ENCODE measurements at regions not wholly inside any gene's neighbourhood (a gene's known extent, or its start where the extent isn't known, plus 50 kb on each side); places are given as distances from the start of the nearest gene placed in this dataset.

DNA sequence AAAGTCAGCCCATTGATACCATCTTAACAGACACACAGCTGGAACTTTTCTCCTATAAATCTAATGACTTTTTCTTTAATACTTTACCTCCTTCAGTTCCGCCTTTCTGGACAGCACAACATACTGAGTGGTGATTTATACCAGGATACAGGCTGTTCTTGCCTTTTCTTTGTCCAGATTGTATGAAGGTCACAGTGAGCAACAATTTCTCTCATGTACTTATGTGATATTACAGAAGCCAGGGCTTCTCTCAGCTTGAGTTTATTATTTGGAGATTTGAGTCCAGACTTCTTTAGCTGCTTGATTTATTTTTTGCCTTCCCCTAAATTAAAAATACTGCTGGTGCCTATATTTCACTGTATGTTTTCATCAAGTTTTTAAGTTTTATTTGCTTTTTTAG, 976.0 kb downstream of the ROBO2 start:
- TF ChIP-seq POLR2A (IDR thresholded peaks at IDR 0.05) (no peak), EP300 (IDR thresholded peaks at IDR 0.05) (no peak)
- TF ChIP-seq, protein P1, sequence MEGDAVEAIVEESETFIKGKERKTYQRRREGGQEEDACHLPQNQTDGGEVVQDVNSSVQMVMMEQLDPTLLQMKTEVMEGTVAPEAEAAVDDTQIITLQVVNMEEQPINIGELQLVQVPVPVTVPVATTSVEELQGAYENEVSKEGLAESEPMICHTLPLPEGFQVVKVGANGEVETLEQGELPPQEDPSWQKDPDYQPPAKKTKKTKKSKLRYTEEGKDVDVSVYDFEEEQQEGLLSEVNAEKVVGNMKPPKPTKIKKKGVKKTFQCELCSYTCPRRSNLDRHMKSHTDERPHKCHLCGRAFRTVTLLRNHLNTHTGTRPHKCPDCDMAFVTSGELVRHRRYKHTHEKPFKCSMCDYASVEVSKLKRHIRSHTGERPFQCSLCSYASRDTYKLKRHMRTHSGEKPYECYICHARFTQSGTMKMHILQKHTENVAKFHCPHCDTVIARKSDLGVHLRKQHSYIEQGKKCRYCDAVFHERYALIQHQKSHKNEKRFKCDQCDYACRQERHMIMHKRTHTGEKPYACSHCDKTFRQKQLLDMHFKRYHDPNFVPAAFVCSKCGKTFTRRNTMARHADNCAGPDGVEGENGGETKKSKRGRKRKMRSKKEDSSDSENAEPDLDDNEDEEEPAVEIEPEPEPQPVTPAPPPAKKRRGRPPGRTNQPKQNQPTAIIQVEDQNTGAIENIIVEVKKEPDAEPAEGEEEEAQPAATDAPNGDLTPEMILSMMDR (IDR thresholded peaks at IDR 0.05), result no peak
- 5 to 10% (median 9%) methylated on average over 1 of the region's 1 CpG for WGBS, 3 donors
- H3K36me3 ChIP-seq, result no peaks in the 10 kb centered on the region
- no peaks in the 10 kb centered on the region for H3K27me3 ChIP-seq
- intact Hi-C loops (cut with DNase I), result no loop called here
- no peaks in the 10 kb centered on the region for H3K4me1 ChIP-seq (ENCODE audit: insufficient read depth)
- no peak overlapping the region for H3K27ac ChIP-seq
- H3K4me3 ChIP-seq, result no peak overlapping the region
- no peaks in the 10 kb centered on the region for H3K9me3 ChIP-seq
- DNase-seq, result no peak

DNA sequence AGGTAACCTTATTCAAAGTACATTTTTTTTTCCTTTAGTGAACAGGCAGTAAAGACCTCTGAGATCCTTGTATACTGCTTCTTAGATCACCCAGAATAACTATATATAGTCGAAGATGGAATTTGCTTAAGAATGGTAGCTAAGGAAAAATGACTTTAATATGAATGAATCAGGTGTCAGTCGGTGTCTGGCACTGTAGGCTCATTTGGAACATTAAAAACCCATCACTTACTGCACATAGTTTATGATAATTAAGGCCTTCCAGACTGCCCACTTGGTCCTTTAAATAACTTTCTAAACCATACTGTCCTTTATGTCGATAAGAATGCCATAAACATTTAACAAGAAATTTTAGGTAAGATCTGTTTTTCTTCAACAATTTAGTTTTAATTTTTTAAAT, 981.8 kb downstream of the ROBO2 start:
- no peaks in the 10 kb centered on the region for H3K27me3 ChIP-seq
- H3K9me3 ChIP-seq, result no peaks in the 10 kb centered on the region
- no peak for DNase-seq
- 79 to 88% (median 85%) methylated on average over 3 of the region's 3 CpGs for WGBS, 3 donors
- H3K4me3 ChIP-seq, result no peak overlapping the region
- no peak overlapping the region for H3K27ac ChIP-seq
- no peaks in the 10 kb centered on the region for H3K4me1 ChIP-seq (ENCODE audit: insufficient read depth)
- no peaks in the 10 kb centered on the region for H3K36me3 ChIP-seq
- intact Hi-C loops (cut with DNase I), result no loop called here
- no peak for TF ChIP-seq EP300 (IDR thresholded peaks at IDR 0.05)
- TF ChIP-seq, protein P1 (IDR thresholded peaks at IDR 0.05), result no peak
- TF ChIP-seq POLR2A (IDR thresholded peaks at IDR 0.05), result no peak

DNA sequence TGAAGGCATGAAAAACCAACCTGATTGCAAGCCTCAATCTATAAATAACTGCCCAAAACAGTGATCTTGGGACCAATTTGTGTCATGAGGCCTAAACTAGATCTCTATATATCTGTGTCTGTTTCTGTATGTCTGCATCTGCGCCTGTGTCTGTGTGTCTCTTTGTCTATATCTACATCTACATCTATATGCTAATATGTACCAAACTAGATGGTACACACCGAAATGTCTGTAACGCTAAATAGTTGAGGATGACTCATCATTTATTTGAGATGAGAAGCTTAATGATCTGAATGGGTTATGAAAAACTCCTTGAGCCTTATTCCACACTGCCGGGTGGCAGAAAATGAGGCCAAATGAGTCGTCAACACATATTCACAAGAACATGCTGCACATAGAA, 982.3 kb downstream of the ROBO2 start:
- 94 to 97% (median 96%) methylated on average over 5 of the region's 5 CpGs for WGBS, 3 donors
- H3K9me3 ChIP-seq, result no peaks in the 10 kb centered on the region
- H3K27ac ChIP-seq, result no peak overlapping the region
- TF ChIP-seq POLR2A (IDR thresholded peaks at IDR 0.05) (no peak), EP300 (IDR thresholded peaks at IDR 0.05) (no peak)
- TF ChIP-seq, protein P1 (IDR thresholded peaks at IDR 0.05), result no peak
- no peak overlapping the region for H3K4me3 ChIP-seq
- H3K36me3 ChIP-seq, result no peaks in the 10 kb centered on the region
- no peaks in the 10 kb centered on the region for H3K4me1 ChIP-seq (ENCODE audit: insufficient read depth)
- DNase-seq, result no peak
- no peaks in the 10 kb centered on the region for H3K27me3 ChIP-seq
- intact Hi-C loops (cut with DNase I), result no loop called here

DNA sequence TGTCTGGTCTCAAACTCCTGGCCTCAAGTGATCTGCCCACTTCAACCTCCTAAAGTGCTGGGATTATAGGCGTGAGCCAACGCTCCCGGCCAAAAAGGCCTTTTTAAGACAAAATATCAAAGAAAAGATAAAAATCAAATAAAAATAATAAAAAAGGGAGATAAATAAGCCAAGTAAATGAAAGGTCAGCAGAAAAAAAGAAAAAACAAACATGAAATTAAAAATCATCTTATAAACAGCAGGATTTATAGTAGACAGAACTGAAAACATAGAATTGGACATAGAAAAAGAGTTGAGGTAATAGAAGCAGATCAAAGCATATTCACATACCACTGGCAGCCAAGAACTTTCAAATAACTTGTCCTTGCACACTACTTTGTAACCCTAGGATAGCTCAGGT, 983.4 kb downstream of the ROBO2 start:
- 93 to 97% (median 95%) methylated on average over 3 of the region's 3 CpGs for WGBS, 3 donors
- Histone ChIP-seq H3K27me3 (no peaks in the 10 kb centered on the region), H3K4me1 (ENCODE audit: insufficient read depth) (no peaks in the 10 kb centered on the region), H3K36me3 (no peaks in the 10 kb centered on the region), H3K9me3 (no peaks in the 10 kb centered on the region), H3K27ac (no peak overlapping the region), H3K4me3 (no peak overlapping the region)
- DNase-seq, result no peak
- TF ChIP-seq POLR2A (IDR thresholded peaks at IDR 0.05), result no peak
- TF ChIP-seq, protein P1 (IDR thresholded peaks at IDR 0.05), result no peak
- no peak for TF ChIP-seq EP300 (IDR thresholded peaks at IDR 0.05)
- intact Hi-C loops (cut with DNase I), result no loop called here

DNA sequence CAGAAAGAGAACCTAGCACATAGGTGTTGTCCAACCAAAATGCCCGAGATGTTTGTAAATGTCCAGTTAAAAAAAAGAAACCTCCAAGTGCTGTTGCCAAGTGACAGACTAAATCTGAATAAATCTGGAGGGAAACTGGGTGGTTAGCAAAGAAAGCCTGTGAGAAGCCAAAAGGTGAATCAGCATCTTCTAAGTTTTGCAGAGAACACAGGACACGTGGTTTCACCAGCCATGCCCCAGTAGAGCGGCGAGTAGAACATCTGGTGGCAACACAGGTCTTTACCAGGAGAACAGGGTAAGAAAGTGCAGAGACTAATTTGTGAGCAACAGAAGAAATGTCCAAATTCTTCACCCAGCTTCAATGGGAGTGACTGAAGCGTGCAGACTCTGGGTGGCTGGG, 986.0 kb downstream of the ROBO2 start:
- H3K4me1 ChIP-seq (ENCODE audit: insufficient read depth), result no peaks in the 10 kb centered on the region
- no peaks in the 10 kb centered on the region for H3K36me3 ChIP-seq
- TF ChIP-seq EP300 (IDR thresholded peaks at IDR 0.05) (no peak), POLR2A (IDR thresholded peaks at IDR 0.05) (no peak)
- TF ChIP-seq, protein P1 (IDR thresholded peaks at IDR 0.05), result no peak
- H3K27ac ChIP-seq, result no peak overlapping the region
- H3K4me3 ChIP-seq, result no peak overlapping the region
- no peaks in the 10 kb centered on the region for H3K27me3 ChIP-seq
- DNase-seq, result no peak
- 68 to 93% (median 82%) methylated on average over 5 of the region's 5 CpGs for WGBS, 3 donors
- intact Hi-C loops (cut with DNase I), result no loop called here
- no peaks in the 10 kb centered on the region for H3K9me3 ChIP-seq
